Esophagus squamous epithelium (tissue), 5 donors: ENCODE measurements at regions not wholly inside any gene's neighbourhood (a gene's known extent, or its start where the extent isn't known, plus 50 kb on each side); places are given as distances from the start of the nearest gene placed in this dataset.

Experiments
- DNase-seq: peaks from one replicate; lab custom pipeline; 2025; lab: John Stamatoyannopoulos, UW
- H3K27ac ChIP-seq, 4 donors: fragments of 200-600 bp; sonication (generic); one replicate each; pipeline ENCODE4 v1.5.1; 2016 to 2019; ENCODE audit warnings: mild to moderate bottlenecking in 1 of 4
- H3K27me3 ChIP-seq, 4 donors: fragments of 200-600 bp; sonication (generic); 1 replicate in 3 of 4; 2 replicates in 1 of 4; pipeline versions ENCODE4 v1.5.1 to v1.6.0; 2017 to 2021; ENCODE audit warnings: antibody characterized with exemption in 1 of 4
- H3K36me3 ChIP-seq, 3 donors: fragments of 200-600 bp; sonication (generic); one replicate each; pipeline ENCODE4 v1.5.1; 2016 to 2019
- H3K4me1 ChIP-seq, 3 donors: fragments of 200-600 bp; sonication (generic); one replicate each; pipeline ENCODE4 v1.5.1; 2017 to 2019
- H3K4me3 ChIP-seq, 4 donors: fragments of 200-600 bp; sonication (generic); 1 replicate in 3 of 4; 2 replicates in 1 of 4; pipeline ENCODE4 v1.5.1; 2016 to 2019; ENCODE audit warnings: mild to moderate bottlenecking in 2 of 4, moderate library complexity in 1 of 4
- H3K9me3 ChIP-seq, 3 donors: fragments of 200-600 bp; sonication (generic); one replicate each; pipeline ENCODE4 v1.5.1; 2016 to 2019
- CTCF ChIP-seq, 6 experiments: fragments of 450-650 bp in 4 of 6; fragments of 200-600 bp in 2 of 6; sonication (generic) in 2 of 6; IDR thresholded peaks; one replicate each; pipeline ENCODE4 v1.5.1; 2016 to 2019; ENCODE audit warnings: antibody characterized with exemption in 6 of 6, mild to moderate bottlenecking in 4 of 6, moderate library complexity in 4 of 6
- POLR2A ChIP-seq, 4 donors: fragments of 450-650 bp; IDR thresholded peaks; one replicate each; pipeline ENCODE4 v1.6.1; 2017; ENCODE audit warnings: antibody characterized with exemption in 4 of 4, mild to moderate bottlenecking in 4 of 4, moderate library complexity in 3 of 4
- WGBS, 2 donors: methylation state at CpG; one replicate each; pipeline ENCODE4 v1.1.5; 2018; 5-methylcytosine and 5-hydroxymethylcytosine counted together
- intact Hi-C: fragments of 100-400 bp; cut with DNase I; formaldehyde crosslinking; loops from one replicate; pipeline ENCODE4 v1.15.0; 2022
- donor health status: DM: yes; HTN: yes; CAD: no.

GRCh38 chr3:63086190-63086589, 191.9 kb upstream of the SYNPR start:
- no peaks in the 10 kb centered on the region for H3K27me3 ChIP-seq
- H3K4me3 ChIP-seq: no peak overlapping the region
- no peaks in the 10 kb centered on the region for H3K9me3 ChIP-seq
- 56 to 60% methylated on average over 2 of the region's 2 CpGs for WGBS, 2 donors
- TF ChIP-seq POLR2A (IDR thresholded peaks at IDR 0.05): no peak
- no peak for TF ChIP-seq CTCF (IDR thresholded peaks at IDR 0.05)
- DNase-seq: no peak
- intact Hi-C loops: no loop called here
- H3K27ac ChIP-seq: no peak overlapping the region
- no peaks in the 10 kb centered on the region for H3K4me1 ChIP-seq
- no peaks in the 10 kb centered on the region for H3K36me3 ChIP-seq

DNA sequence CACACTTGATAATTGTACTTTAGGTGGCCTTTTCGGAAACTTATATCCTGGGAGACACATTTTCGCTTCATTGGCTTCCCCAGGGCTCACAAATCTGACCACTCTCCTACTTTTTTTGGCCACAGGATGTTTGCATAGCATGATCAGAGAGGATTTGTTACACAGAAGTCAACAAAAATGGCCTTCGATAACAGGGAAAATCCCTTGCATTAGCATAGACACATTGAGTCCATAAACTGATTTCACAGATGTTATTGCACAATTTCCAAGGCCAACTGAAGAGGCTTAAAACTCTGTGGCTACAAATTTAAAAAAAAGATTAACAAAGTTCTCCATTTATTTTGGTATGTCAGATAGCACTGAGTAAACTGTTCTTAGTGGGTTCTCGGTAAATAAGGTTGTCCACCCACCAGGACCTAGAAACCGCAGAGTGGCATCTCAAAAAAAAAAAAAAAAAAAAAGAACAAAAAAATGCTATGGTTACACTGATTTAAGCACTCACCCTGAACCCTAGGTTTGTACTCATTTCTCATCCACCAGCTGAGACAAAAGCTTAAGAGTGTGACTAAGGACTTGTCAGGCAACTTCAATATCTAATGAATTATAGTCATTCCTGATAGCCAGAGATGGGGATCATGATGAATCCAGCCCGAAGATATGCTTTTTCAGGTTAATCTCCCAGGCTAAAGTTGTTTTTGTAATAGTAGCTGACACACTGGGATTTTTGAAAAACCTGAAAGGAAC, 188.9 kb upstream of the SYNPR start:
- Histone ChIP-seq H3K4me1 (no peaks in the 10 kb centered on the region), H3K27me3 (no peaks in the 10 kb centered on the region), H3K9me3 (no peaks in the 10 kb centered on the region), H3K36me3 (no peaks in the 10 kb centered on the region), H3K27ac (no peak overlapping the region), H3K4me3 (no peak overlapping the region)
- WGBS, 2 donors: 44% methylated on average over 6 of the region's 6 CpGs
- DNase-seq: no peak
- intact Hi-C loops: no loop called here
- no peak for TF ChIP-seq CTCF (IDR thresholded peaks at IDR 0.05)
- no peak for TF ChIP-seq POLR2A (IDR thresholded peaks at IDR 0.05)

DNA sequence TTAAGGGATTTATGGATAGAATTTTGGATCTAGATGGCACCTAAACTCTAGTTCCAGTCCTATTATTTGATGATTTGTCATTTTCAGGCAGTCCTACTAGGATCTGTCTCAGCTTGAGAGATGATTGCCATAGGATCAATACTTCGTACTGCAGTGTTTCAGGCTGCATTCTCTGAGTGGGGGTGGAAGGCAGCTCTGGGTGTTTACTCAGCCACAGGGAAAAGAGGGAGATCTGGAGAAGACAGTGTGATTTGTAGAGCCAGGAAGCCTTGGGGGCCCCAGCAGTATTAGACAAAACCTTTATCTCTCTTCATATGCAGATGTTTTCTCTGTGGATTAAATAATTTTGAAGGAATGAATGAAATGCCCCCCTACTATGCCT, 188.4 kb upstream of the SYNPR start:
- no peaks in the 10 kb centered on the region for H3K4me1 ChIP-seq
- TF ChIP-seq CTCF (IDR thresholded peaks at IDR 0.05): no peak
- no peak for TF ChIP-seq POLR2A (IDR thresholded peaks at IDR 0.05)
- DNase-seq: no peak
- H3K4me3 ChIP-seq: no peak overlapping the region
- intact Hi-C loops: no loop called here
- H3K27me3 ChIP-seq: no peaks in the 10 kb centered on the region
- no peaks in the 10 kb centered on the region for H3K9me3 ChIP-seq
- H3K27ac ChIP-seq: no peak overlapping the region
- WGBS, 2 donors: 15 to 25% methylated on average over 1 of the region's 1 CpG
- no peaks in the 10 kb centered on the region for H3K36me3 ChIP-seq

- Histone ChIP-seq H3K4me3 (no peak overlapping the region), H3K9me3 (no peaks in the 10 kb centered on the region), H3K4me1 (no peaks in the 10 kb centered on the region), H3K27ac (no peak overlapping the region), H3K36me3 (no peaks in the 10 kb centered on the region), H3K27me3 (no peaks in the 10 kb centered on the region)
- intact Hi-C loops: no loop called here
- DNase-seq: no peak
- no peak for TF ChIP-seq POLR2A (IDR thresholded peaks at IDR 0.05)
- TF ChIP-seq CTCF (IDR thresholded peaks at IDR 0.05): no peak
- WGBS, 2 donors: 28 to 37% methylated on average over 2 of the region's 2 CpGs
These were observed 187.5 kb upstream of the SYNPR start for GRCh38 chr3:63090656-63091055.

- WGBS, 2 donors: 49 to 50% methylated on average over 5 of the region's 5 CpGs
- H3K4me3 ChIP-seq: no peak overlapping the region
- H3K27me3 ChIP-seq: no peaks in the 10 kb centered on the region
- no peak for TF ChIP-seq POLR2A (IDR thresholded peaks at IDR 0.05)
- no peak for TF ChIP-seq CTCF (IDR thresholded peaks at IDR 0.05)
- intact Hi-C loops: no loop called here
- no peaks in the 10 kb centered on the region for H3K4me1 ChIP-seq
- H3K36me3 ChIP-seq: no peaks in the 10 kb centered on the region
- H3K9me3 ChIP-seq: no peaks in the 10 kb centered on the region
- no peak for DNase-seq
- no peak overlapping the region for H3K27ac ChIP-seq
These were observed 185.6 kb upstream of the SYNPR start for GRCh38 chr3:63092515-63092914.
